ENCODE measurements at regions not wholly inside any gene's neighbourhood (a gene's known extent, or its start where the extent isn't known, plus 50 kb on each side); places are given as distances from the start of the nearest gene placed in this dataset.
"Not testable (repeated sequence)": the region's sequence is repeated elsewhere in the genome, so short reads cannot be mapped to it uniquely, and the experiment has no call there.

- H3K4me1 ChIP-seq = no peaks in the 10 kb centered on the region
- intact Hi-C loops (cut with DNase I) = no loop called here
- no peaks in the 10 kb centered on the region for H3K9me3 ChIP-seq
- TF ChIP-seq CTCF (IDR thresholded peaks at IDR 0.05) = no peak
- DNase-seq (no peak), ATAC-seq (no peak)
- no peaks in the 10 kb centered on the region for H3K27me3 ChIP-seq
- H3K36me3 ChIP-seq = no peaks in the 10 kb centered on the region
- no peak overlapping the region for H3K27ac ChIP-seq
- 68 to 69% methylated on average over 3 of the region's 3 CpGs for WGBS, 2 donors
- no peak overlapping the region for H3K4me3 ChIP-seq
Measured at GRCh38 chr11:37259734-37260133, 661.7 kb upstream of the RAG2 start.

GRCh38 chr11:37248145-37248544 is 650.1 kb upstream of the RAG2 start:
- WGBS, 2 donors = 79 to 80% methylated on average over 2 of the region's 2 CpGs
- Histone ChIP-seq H3K9me3 (peaks cover 0 to 27% (median 0%) of the 10 kb centered on the region in 11 donors), H3K27ac (no peak overlapping the region), H3K4me1 (no peaks in the 10 kb centered on the region), H3K36me3 (no peaks in the 10 kb centered on the region), H3K4me3 (no peak overlapping the region), H3K27me3 (no peaks in the 10 kb centered on the region)
- DNase-seq = no peak
- ATAC-seq = no peak
- no peak for TF ChIP-seq CTCF (IDR thresholded peaks at IDR 0.05)
- intact Hi-C loops (cut with DNase I) = no loop called here

- intact Hi-C loops (cut with DNase I); H3K27me3 ChIP-seq; H3K27ac ChIP-seq; H3K36me3 ChIP-seq; DNase-seq; H3K4me1 ChIP-seq; H3K4me3 ChIP-seq; ATAC-seq: not testable (repeated sequence)
- H3K9me3 ChIP-seq = peaks cover 0 to 13% (median 0%) of the 10 kb centered on the region in 11 donors
- 85 to 86% methylated on average over 13 to 14 of the region's 15 CpGs for WGBS, 2 donors
Measured at GRCh38 chr11:37246092-37246491, 648.1 kb upstream of the RAG2 start.

GRCh38 chr11:37230865-37231264 is 632.8 kb upstream of the RAG2 start:
- WGBS, 2 donors = 42 to 68% methylated on average over 1 of the region's 1 CpG
- intact Hi-C loops (cut with DNase I) = no loop called here

More at GRCh38 chr11:37230865-37231264, 632.8 kb upstream of the RAG2 start:
- peaks cover 0 to 6% (median 0%) of the 10 kb centered on the region in 11 donors for H3K9me3 ChIP-seq
- H3K36me3 ChIP-seq = no peaks in the 10 kb centered on the region
- no peaks in the 10 kb centered on the region for H3K4me1 ChIP-seq
- DNase-seq (no peak), ATAC-seq (no peak)
- no peak overlapping the region for H3K4me3 ChIP-seq
- no peak overlapping the region for H3K27ac ChIP-seq
- no peak for TF ChIP-seq CTCF (IDR thresholded peaks at IDR 0.05)
- no peaks in the 10 kb centered on the region for H3K27me3 ChIP-seq

Data from heart right ventricle (tissue), 16 donors.